CD4-positive, alpha-beta T cell treated with Interleukin-21 for 1 hour (primary cell): ENCODE measurements at regions not wholly inside any gene's neighbourhood (a gene's known extent, or its start where the extent isn't known, plus 50 kb on each side); places are given as distances from the start of the nearest gene placed in this dataset.
"Not testable (repeated sequence)": the region's sequence is repeated elsewhere in the genome, so short reads cannot be mapped to it uniquely, and the experiment has no call there.

ENCODE experiments used
- DNase-seq: peaks from one replicate; pipeline ENCODE4 v3.0.0-alpha.2; 2020

DNA sequence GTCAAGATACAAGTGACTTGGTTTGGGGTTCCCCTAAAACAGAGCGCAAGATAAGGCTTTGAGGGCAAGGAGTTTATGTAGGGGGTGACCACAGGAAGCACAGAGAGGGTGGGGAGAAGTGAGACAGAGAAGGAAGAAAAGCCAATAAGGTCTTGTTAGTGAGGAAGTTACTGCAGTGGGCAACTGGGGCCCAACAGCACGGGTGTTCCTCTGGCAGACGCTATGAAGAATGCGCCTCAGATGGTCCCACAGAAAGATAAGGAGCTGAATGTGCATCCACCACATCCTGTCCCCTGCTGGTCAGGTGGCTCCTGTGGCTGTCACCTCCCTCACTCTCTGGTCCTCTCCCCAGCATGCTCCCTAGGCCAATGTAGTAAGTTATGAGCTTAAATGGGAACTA lies 333.5 kb downstream of the TSHZ3 start:
- DNase-seq, result no peak

DNA sequence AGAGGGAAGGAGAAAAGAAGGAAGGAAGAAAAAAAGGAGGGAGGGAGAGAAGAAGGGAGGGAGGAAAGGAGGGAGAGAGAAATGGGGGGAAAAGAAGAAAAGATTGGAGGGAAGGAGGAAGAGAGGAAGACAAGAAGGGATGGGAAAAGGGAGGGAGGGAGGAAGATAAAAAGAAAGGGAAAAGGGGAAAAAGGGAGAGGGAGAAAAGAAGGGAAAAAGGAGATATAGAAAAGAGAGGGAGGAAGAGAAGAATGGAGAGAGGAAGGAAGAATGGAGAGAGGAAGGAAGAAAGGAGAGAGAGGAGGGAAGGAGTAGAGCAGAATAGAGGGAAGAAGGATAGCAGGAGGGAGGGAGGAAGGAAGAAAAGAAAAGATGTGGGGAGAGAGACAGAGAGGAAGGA lies 334.6 kb downstream of the TSHZ3 start:
- no peak for DNase-seq

GRCh38 chr19:31013384-31014020 lies 335.7 kb downstream of the TSHZ3 start:
- DNase-seq, result no peak

- DNase-seq, result no peak
Measured at GRCh38 chr19:31002518-31003244, 346.6 kb downstream of the TSHZ3 start.

GRCh38 chr19:31001991-31002390 lies 347.2 kb downstream of the TSHZ3 start:
- no peak for DNase-seq

- DNase-seq, result no peak
Measured at GRCh38 chr19:31000913-31001312, 348.3 kb downstream of the TSHZ3 start.

DNA sequence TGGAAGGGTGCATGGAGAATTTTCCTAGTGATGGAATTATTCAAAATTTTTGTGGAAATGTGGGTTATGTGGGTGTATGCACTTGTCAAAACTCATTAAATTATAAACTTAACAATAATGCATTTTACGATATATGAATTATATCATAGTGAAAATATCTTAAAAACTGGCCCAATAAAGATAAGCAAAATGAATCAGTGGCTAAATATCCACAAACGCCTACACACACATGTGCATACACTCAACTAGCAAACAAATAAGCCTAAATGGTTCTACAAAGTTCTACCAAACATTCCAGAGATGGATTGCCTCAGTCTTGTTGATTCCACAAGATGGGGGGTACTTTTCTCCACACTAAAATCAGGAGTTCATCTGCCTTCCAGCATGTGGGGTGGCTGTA lies 349.5 kb downstream of the TSHZ3 start:
- no peak for DNase-seq

DNA sequence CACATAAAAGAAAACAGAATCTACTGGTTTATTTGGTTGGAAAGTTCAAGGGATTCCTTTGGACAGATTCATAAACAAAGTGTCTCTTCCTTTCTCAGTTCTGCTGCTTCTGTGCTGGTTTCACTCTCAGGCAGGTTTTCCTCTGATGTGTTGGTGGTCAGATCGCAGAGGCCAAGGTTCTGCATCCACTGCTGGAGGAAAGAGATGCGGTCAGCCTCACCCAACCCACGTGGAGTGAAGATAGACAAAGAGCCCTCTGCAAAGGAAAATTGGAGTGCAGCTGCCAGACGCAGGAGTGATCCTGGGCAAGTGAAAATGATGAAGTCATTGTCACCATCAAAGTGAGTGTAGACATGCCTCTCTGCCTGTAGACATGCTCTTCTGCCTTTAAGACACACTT lies 352.0 kb downstream of the TSHZ3 start:
- no peak for DNase-seq

GRCh38 chr19:30978639-30979038 lies 370.6 kb downstream of the TSHZ3 start:
- no peak for DNase-seq

DNA sequence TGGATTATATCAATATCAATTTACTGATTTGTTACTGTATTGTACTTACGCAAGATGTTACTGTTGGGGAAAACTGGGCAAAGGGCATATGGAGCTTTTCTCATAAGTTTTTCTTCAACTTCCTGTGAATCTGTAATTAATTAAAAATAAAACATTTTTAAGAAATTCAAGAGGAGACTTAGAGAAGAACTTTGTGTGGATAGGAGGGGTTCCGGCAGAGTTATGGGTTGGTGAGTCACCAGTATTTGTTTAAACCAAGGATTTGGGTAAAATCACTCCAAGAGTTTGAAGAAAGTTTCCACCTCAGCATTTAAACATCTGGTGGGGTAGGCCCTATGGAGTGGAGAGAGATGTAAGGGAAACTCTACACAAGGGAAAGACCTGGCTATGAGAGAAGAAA lies 379.6 kb downstream of the TSHZ3 start:
- no peak for DNase-seq

DNA sequence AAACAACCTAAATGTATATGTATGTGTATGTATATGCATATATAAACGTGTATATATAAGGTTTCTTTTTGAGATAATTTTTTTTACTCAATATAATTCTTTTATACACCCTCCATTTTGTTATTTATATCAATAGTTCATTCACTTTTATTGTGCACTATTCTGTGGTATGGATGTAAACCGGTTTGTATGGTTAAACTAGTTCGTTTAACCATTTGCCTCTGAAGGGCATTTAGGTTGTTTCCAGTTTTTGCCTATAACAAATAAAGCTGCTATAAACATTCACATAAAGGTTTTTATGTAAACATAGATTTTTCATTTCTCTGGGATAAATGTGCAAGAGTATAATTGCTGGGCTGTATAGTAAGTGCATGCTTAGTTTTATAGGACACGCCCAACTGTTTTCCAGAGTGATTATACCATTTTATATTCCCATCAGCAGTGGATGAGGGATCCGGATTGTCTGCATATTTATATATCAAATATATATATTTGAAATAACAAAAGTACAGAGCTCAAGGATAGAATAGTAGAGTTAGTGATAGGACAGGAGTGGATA lies 380.3 kb downstream of the TSHZ3 start:
- no peak for DNase-seq

GRCh38 chr19:30968210-30968609 lies 381.0 kb downstream of the TSHZ3 start:
- no peak for DNase-seq

GRCh38 chr19:30966486-30966885 lies 382.8 kb downstream of the TSHZ3 start:
- DNase-seq, result no peak

- DNase-seq, result no peak
Measured at GRCh38 chr19:30959011-30959410, 390.2 kb downstream of the TSHZ3 start.

- DNase-seq, result no peak
Measured at GRCh38 chr19:30955112-30956104, 393.8 kb downstream of the TSHZ3 start.

DNA sequence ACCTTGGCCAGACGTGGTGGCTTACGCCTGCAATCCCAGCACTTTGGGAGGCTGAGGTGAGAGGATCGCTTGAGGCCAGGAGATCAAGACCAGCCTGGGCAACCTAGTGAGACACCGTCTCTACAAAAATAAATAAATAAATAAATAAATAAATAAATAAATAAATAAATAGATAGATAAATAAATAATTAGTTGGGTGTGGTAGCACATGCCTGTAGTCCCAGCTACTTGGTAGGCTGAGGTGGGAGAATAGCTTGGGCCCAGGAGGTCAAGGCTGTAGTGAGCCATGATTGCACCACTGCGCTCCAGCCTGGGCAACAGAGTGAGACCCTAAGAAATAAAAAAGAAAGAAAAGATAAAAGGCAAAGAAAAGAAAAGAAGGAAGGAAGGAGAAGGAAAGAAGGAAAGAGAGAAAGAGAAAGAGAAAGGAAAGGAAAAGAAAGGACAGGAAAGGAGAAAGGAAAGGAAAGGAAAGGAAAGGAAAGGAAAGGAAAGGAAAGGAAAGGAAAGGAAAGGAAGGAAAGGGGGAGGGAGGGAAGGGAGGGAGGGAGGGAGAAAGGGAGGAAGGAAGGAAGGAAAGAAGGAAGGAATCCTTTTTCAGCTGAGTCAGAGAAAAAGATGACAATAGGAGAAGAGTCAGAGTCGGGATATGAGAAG lies 404.8 kb downstream of the TSHZ3 start:
- not testable (repeated sequence) for DNase-seq

- no peak for DNase-seq
Measured at GRCh38 chr19:30943101-30943843, 406.0 kb downstream of the TSHZ3 start.

DNA sequence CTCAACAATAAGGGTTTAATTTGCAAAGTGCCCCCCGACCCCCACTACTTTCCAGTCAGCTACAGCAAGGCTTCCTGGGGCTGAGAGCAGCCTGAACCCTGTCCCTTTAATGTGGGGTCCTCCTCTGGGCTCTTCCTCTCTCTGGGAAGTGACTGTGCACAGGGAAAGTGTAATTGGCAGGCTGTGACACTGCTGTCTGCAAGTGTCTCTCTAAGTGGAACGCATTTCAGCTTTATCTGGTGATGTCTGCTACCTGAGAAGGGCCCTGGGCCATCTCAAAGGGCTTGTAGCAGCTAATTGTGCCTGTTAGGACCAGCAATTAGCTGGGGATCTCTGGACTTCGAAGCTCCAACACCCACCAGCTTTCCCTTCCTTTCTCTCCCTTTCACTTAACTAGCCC lies 406.6 kb downstream of the TSHZ3 start:
- DNase-seq, result no peak

GRCh38 chr19:30941591-30941990 lies 407.6 kb downstream of the TSHZ3 start:
- no peak for DNase-seq

- DNase-seq, result no peak
Measured at GRCh38 chr19:30936276-30936675, 413.0 kb downstream of the TSHZ3 start.

- no peak for DNase-seq
Measured at GRCh38 chr19:30935146-30935545, 414.1 kb downstream of the TSHZ3 start.

DNA sequence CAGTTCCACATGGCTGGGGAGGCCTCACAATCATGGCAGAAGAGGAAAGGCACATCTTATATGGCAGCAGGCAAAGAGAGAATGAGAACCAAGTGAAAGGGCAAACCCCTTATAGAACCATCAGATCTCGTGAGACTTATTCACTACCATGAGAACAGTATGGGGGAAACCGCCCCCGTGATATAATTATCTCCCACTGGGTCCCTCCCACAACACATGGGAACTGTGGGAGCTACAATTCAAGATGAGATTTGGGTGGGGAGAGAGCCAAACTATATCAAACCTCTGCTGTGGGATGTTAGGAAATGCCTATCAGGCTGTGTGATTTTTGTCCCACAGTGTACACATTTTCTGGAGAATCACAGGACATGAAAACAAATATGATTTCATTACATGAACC lies 415.8 kb downstream of the TSHZ3 start:
- not testable (repeated sequence) for DNase-seq
